HG02870 (cell line): ENCODE measurements at regions not wholly inside any gene's neighbourhood (a gene's known extent, or its start where the extent isn't known, plus 50 kb on each side); places are given as distances from the start of the nearest gene placed in this dataset.
A peak's percentile ranks its signal among the peaks of the same experiment; 100 is the strongest.

Experiments
- ATAC-seq: cut with Tn5 transposase; IDR thresholded peaks from one replicate; pipeline ENCODE4 v1.9.1; 2021; ENCODE audit warnings: mild to moderate bottlenecking, moderate library complexity; ENCODE audit not compliant: unreplicated experiment

DNA sequence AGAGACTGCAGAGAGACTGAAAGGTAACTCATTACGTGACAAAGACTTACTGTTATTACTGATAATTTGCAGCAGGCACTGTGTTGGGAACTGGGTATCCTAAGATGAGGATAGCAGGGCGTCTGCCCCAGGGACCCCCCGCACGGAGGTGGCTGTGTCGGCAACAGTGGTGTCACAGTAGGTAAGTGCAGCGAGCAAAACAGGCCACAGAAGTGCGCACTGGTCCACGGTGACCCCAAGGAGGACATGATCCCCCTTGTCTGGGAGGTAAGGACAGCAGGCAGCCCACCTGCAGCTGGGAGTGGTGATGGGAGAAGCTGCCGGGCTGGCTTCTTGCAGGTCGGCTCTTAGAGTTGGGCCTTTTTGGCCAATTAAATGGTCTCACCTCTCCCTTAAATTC lies 82.9 kb downstream of the FAM43A start:
- ATAC-seq, result no peak

- ATAC-seq, result peak; percentile 92
Observed at GRCh38 chr3:194769020-194769643, 83.4 kb downstream of the FAM43A start.

DNA sequence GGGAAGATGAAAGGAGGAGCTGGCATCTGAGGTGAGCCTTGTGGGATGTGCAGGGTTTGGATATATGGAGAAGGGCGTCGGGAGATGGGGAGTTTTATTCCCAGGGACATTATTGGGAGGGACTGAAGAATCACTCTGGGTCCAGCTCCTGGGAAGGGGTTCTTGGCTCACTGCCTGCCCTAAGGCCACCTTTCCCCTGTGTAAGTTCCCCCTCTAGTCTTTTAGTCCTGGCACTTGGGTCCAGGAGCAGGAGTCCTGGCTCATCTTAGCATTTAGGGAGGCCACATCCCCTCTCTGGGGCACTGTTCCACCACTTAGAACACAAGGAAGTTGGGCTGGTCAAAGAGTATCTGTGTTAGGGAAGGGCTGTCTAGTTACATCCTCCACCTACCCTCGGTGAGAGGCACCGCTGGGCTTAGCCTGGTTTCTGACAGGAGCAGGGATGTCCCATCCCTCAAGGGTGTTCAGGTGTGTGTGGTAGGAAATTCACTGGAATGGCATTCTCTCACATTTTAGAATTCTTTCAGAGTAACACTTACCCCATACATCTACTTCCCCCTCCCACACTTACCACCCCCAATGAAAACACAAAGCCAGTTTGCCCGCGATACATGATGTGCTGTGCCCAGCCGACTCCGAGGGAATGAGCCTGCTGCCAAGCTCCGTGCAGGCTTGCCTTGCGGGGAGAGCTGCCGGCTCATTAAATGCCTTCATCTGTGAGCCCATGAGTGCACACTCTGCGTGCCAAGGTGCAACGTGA lies 86.7 kb downstream of the FAM43A start:
- ATAC-seq, result no peak

- no peak for ATAC-seq
Observed at GRCh38 chr3:194773216-194773615, 87.5 kb downstream of the FAM43A start.

DNA sequence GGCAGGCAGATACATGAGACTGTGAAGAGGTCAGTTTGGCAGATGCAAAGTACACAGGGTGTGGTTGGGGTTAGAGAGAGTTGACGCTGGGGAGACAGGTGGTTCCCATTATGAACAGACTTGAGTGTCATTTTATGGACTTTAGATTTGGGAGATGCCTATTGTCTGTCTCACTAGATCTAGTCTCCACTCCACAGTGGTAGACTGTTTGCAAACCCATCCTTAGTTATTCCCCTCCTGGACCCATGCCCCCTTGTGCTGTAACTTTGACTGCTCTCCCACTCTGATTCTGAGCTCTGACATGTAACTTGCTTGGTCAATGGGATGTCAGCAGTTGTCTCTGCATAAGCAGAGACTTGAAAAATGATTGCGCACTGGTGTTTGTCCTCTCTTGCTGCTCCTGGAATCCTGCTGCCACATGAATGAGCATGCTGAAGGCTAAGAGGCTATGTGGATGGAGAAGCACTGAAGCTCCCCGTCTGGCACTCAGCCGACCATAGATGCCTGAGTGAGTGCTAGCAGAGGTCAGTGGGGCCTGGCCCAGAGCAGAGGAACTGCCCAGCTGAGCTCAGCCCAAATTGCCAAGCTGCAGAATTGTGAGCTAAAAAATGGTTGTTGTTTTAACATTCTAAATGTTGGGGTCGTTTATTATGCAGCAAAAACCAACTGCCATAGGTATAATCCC lies 88.2 kb downstream of the FAM43A start:
- ATAC-seq, result no peak

GRCh38 chr3:194775266-194775665 lies 89.6 kb downstream of the FAM43A start:
- no peak for ATAC-seq

- ATAC-seq, result no peak
Observed at GRCh38 chr3:194775731-194776130, 90.0 kb downstream of the FAM43A start.

DNA sequence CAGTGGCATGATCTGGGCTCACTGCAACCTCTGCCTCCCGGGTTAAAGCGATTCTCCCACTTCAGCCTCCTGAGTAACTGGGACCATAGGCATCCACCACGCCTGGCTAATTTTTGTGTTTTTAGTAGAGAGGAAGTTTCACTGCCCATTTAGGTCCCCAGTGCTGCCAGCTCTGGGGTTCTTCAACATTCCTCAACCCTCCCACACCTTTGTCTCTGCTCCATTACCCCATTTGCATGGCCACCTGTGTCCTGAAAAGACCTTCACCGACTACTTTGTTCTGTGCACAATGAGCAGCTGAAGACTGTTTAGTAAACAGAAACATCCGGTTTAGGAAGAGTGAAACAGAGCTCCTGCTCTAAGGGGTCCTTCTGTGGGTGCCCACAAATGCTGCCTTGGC lies 92.0 kb downstream of the FAM43A start:
- no peak for ATAC-seq

DNA sequence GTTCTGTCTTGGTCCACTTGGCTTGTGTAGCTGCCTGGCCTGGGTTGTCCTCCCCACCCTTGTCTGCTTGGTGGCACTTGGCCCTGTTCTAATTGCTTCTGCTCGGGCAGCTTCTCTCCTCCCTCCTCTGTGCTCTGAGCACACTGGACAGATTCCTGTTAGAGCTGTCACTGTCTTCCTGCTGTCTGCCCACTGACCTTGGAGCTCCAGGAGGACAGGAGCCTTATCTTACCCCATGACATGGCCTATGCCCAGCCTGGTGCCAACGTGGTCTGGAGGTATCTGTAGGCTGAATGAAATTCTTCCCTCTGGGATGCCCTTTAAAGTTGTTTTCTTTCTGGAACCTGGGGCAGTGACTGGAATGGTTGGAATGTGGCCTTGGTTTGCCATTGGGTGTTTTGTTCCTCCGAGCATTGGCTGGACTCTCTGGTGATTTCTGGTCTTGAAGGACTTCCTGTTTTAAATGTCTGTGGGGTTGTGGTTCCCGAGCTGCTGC lies 94.1 kb downstream of the FAM43A start:
- ATAC-seq, result no peak

DNA sequence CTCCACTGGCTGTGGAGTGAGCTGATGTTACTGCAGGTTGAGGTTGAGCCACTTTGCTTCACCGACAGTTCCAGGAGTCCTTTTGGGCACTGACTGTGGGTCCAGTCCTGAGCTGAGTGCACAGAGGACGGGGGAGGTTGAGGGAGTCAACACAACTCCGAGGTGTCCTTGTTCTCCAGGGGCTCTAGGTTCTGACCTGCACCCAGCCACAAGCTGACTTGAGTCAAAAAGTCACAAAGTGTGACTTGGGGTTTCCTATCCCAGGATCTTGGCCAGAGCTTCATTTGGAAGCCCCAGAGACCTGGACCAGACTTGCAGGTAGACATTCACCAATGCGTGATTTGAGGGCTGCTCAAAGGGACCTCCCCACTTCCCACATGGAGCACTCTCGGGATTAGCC lies 95.0 kb downstream of the FAM43A start:
- ATAC-seq, result no peak

DNA sequence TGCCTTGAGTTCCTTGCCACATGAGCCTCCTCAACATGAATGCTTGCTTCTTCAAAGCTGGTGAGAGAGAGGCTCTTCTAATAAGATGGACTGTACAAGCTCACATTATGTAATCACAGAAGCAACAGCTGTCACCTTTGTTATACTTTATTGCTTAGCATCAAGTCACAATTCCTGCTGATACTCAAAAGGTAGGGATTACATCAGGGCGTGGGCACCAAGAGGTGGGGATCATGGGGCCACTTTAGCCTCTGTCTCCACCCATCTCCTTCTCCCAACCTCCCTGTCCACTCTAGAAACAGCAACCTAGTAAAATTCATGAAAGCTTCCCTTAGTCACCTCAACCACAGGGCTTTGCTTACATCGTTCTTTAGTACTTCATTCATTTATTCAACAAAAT lies 95.9 kb downstream of the FAM43A start:
- ATAC-seq, result no peak

DNA sequence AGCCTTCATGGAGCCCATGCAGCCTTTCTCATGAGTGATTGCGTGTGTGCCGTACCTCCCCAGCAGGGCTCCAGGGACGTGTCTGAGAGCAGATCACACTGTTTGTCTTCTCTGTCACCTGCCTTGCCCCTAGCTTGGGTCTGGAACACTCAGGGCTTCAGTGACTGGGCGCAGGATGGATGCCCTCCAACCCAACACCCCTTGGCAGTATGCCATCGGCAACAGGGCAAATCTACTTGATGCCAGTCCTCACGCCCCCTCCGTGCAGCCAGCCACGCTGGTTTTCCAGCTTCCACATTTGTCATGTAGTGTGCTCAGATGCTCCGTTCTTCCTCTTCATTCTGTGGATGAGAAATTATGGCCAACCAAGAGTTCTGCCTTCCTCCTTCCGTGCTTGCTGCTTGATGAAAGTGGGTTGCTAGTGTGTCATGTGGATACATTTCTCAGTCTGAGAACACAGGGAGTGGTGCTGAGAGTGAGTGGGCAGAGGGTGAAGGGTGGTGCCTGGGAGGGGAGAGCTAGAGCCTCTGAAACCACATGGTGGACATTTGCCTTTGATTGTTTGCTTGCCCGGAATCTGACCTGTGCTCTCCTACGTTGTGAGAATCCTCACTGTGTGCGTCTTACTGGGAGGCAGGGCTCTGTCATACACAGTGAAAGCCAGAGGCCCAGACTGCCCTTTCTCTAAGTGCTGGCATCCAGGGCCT lies 97.2 kb downstream of the FAM43A start:
- ATAC-seq, result no peak

DNA sequence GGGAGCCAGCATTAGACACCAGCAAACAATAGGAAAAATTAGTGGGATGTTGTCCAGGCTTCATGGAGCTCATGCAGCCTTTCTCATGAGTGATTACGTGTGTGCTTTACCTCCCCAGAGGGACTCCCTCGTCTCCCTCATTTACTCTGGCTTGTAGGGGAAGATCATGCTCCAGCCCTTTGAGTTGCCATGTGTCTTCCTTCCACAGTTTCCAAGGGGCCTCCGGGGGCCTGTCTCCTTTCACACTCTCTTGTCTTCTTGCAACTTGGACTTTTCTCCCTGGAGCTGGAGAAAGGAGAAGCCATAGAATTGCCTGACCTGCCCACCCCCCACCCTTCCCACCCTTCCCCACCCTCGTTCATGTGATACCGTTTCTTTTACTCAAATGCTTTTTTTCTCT lies 98.7 kb downstream of the FAM43A start:
- no peak for ATAC-seq

DNA sequence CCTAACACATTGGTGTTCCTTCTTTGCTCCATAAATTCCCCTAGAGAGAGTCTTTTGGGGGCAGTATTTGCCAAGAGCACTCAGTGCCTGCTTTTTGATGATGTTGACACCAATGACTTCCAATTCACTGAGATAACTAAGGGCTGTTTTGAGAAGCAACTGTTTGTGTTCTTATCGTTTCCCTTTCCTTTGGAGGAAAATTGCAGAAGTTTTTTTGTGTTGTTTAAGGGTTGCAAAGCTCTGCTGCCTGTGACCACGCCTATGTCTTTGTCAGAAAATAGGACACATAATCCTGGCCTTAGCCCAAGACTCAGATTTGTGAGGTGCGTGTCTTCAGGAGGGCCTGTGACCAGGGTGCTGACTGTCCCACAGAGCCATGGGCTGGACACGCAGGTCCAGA lies 99.6 kb downstream of the FAM43A start:
- no peak for ATAC-seq

DNA sequence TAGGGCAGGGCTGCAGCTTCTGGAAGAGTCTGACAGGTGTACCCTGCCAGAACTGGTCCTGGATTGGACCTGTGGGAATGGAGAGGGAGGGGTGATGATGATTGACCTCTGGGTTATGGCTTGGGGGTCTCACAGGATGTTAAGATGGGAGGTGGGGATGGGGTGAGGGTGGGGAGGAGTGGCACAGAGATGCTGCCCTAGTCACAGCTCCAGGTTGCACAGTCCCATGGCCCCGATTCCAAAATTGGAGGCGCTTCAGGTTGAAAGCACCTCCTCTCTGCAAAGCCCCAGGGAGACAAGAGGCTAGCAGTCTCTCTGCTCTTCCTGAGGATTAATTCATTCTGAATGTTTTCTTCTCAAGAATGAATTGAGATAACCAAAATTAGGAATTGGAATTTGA lies 101.4 kb downstream of the FAM43A start:
- ATAC-seq, result no peak

DNA sequence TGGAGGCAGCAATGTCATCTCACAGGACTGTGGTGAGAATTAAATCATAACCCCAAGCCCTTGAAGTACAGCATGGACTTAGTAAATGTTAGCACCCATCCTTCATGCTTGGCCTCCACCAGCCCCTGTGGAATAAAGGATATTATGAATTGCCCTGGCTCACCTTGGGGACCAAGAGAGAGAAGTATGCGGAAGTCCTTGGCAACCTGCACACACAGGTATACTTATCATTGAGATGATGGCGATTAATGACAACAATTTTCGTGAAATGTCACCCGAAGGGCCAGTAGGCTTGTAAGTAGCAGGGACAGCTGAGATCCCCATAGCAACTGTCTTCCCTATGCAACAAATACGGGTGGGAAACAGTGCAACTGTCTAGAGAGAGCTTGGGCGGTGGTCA lies 102.0 kb downstream of the FAM43A start:
- no peak for ATAC-seq

DNA sequence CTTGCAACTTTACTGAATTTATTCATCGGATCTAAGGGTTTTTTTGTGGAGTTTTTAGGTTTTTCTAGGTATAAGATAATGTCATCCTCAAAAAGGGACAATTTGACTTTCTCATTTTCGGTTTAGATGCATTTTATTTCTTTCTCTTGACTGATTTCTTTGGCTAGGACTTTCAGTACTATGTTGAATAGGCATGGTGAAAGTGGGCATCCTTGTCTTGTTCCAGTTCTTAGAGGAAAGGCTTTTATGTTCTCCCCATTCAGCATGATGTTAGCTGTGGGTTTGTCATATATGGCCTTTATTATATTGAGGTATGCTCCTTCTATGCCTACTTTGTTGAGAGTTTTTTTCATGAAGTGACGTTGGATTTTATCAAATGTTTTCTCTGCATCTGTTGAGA lies 106.7 kb downstream of the FAM43A start:
- no peak for ATAC-seq

- no peak for ATAC-seq
Observed at GRCh38 chr3:194797555-194798250, 112.0 kb downstream of the FAM43A start.

- no peak for ATAC-seq
Observed at GRCh38 chr3:194798486-194798885, 112.8 kb downstream of the FAM43A start.

DNA sequence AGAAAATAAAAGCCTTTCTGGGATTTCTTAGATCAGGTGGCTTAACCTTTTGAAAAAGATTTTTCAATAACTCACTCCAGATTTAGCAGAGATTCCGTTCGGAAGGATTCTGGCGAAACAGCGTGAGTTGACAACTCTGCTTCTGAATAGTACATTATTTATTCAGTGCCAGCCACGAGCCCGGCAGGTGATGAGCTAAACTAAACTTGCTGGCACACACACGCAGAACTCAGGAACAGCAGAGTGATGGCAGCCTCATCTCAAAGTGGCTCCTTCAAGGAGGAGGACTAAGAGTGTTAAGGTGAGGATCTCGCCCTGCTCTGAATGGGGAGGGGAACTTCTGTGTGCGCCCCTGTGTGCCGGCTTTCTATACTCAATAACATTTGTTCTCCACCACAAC lies 114.3 kb downstream of the FAM43A start:
- no peak for ATAC-seq
